ENCODE measurements at regions not wholly inside any gene's neighbourhood (a gene's known extent, or its start where the extent isn't known, plus 50 kb on each side); places are given as distances from the start of the nearest gene placed in this dataset.

GRCh38 chr6:139546106-139546472 lies 171.6 kb upstream of the CITED2 start:
- TF ChIP-seq EZH2 (IDR thresholded peaks at IDR 0.05; ENCODE audit: insufficient read depth, poor library complexity, severe bottlenecking) (no peak), EZH2phosphoT487 (IDR thresholded peaks at IDR 0.05; ENCODE audit: insufficient read depth, low read depth) (no peak)

All from GM23248 (cell line).